KOPT-K1 (cell line): ENCODE measurements at regions not wholly inside any gene's neighbourhood (a gene's known extent, or its start where the extent isn't known, plus 50 kb on each side); places are given as distances from the start of the nearest gene placed in this dataset.

Experiments used
- H3K27ac ChIP-seq: fragments of 200-600 bp; sonication (generic); 2 replicates; pipeline ENCODE4 v1.5.1; 2016; ENCODE audit warnings: antibody characterized with exemption, mild to moderate bottlenecking, low read depth, low read length; ENCODE audit not compliant: poor library complexity, severe bottlenecking
- H3K36me3 ChIP-seq: fragments of 200-600 bp; sonication (generic); 2 replicates; pipeline ENCODE4 v1.5.1; 2017; ENCODE audit warnings: antibody characterized with exemption, mild to moderate bottlenecking, low read length, moderate library complexity; ENCODE audit not compliant: insufficient read depth
- H3K9me3 ChIP-seq: fragments of 200-600 bp; sonication (generic); 2 replicates; pipeline ENCODE4 v1.5.1; 2017; ENCODE audit warnings: antibody characterized with exemption, low read length, mild to moderate bottlenecking; ENCODE audit not compliant: insufficient read depth, poor library complexity, severe bottlenecking

GRCh38 chr5:68544091-68544647, 328.6 kb downstream of the PIK3R1 start:
- H3K27ac ChIP-seq: no peak overlapping the region
- H3K9me3 ChIP-seq: no peaks in the 10 kb centered on the region
- H3K36me3 ChIP-seq: no peaks in the 10 kb centered on the region

- H3K9me3 ChIP-seq: no peaks in the 10 kb centered on the region
- H3K36me3 ChIP-seq: no peaks in the 10 kb centered on the region
- no peak overlapping the region for H3K27ac ChIP-seq
These were observed 329.3 kb downstream of the PIK3R1 start for GRCh38 chr5:68544648-68545552.

GRCh38 chr5:68545636-68546295, 330.2 kb downstream of the PIK3R1 start:
- Histone ChIP-seq H3K36me3 (no peaks in the 10 kb centered on the region), H3K27ac (no peak overlapping the region)

GRCh38 chr5:68547056-68547455, 331.5 kb downstream of the PIK3R1 start:
- Histone ChIP-seq H3K9me3 (no peaks in the 10 kb centered on the region), H3K36me3 (no peaks in the 10 kb centered on the region), H3K27ac (no peak overlapping the region)

More at GRCh38 chr5:68545636-68546295, 330.2 kb downstream of the PIK3R1 start:
- no peaks in the 10 kb centered on the region for H3K9me3 ChIP-seq

GRCh38 chr5:68547622-68548021, 332.1 kb downstream of the PIK3R1 start:
- H3K9me3 ChIP-seq: no peaks in the 10 kb centered on the region
- H3K36me3 ChIP-seq: no peaks in the 10 kb centered on the region
- H3K27ac ChIP-seq: no peak overlapping the region

GRCh38 chr5:68548959-68549676, 333.6 kb downstream of the PIK3R1 start:
- Histone ChIP-seq H3K9me3 (no peaks in the 10 kb centered on the region), H3K36me3 (no peaks in the 10 kb centered on the region), H3K27ac (no peak overlapping the region)

GRCh38 chr5:68550015-68550414, 334.5 kb downstream of the PIK3R1 start:
- no peaks in the 10 kb centered on the region for H3K9me3 ChIP-seq
- H3K27ac ChIP-seq: no peak overlapping the region
- H3K36me3 ChIP-seq: no peaks in the 10 kb centered on the region

- H3K9me3 ChIP-seq: no peaks in the 10 kb centered on the region
- H3K27ac ChIP-seq: no peak overlapping the region
- no peaks in the 10 kb centered on the region for H3K36me3 ChIP-seq
These were observed 335.9 kb downstream of the PIK3R1 start for GRCh38 chr5:68551436-68551835.

GRCh38 chr5:68554571-68555279, 339.2 kb downstream of the PIK3R1 start:
- H3K9me3 ChIP-seq: peaks cover 19% of the 10 kb centered on the region
- H3K27ac ChIP-seq: no peak overlapping the region
- no peaks in the 10 kb centered on the region for H3K36me3 ChIP-seq

- Histone ChIP-seq H3K36me3 (no peaks in the 10 kb centered on the region), H3K9me3 (peaks cover 19% of the 10 kb centered on the region), H3K27ac (no peak overlapping the region)
These were observed 340.5 kb downstream of the PIK3R1 start for GRCh38 chr5:68555907-68556681.

GRCh38 chr5:68557162-68557936, 341.8 kb downstream of the PIK3R1 start:
- H3K27ac ChIP-seq: no peak overlapping the region
- peaks cover 19% of the 10 kb centered on the region for H3K9me3 ChIP-seq
- no peaks in the 10 kb centered on the region for H3K36me3 ChIP-seq

- Histone ChIP-seq H3K9me3 (peaks cover 26% of the 10 kb centered on the region), H3K36me3 (no peaks in the 10 kb centered on the region), H3K27ac (no peak overlapping the region)
These were observed 346.8 kb downstream of the PIK3R1 start for GRCh38 chr5:68562308-68562707.

GRCh38 chr5:68565427-68565826, 349.9 kb downstream of the PIK3R1 start:
- H3K27ac ChIP-seq: no peak overlapping the region
- no peaks in the 10 kb centered on the region for H3K36me3 ChIP-seq
- H3K9me3 ChIP-seq: peaks cover 7% of the 10 kb centered on the region
